ENCODE measurements at regions not wholly inside any gene's neighbourhood (a gene's known extent, or its start where the extent isn't known, plus 50 kb on each side); places are given as distances from the start of the nearest gene placed in this dataset.
"Not testable (repeated sequence)": the region's sequence is repeated elsewhere in the genome, so short reads cannot be mapped to it uniquely, and the experiment has no call there.

GRCh38 chr5:67752357-67752708, 463.2 kb upstream of the PIK3R1 start:
- Histone ChIP-seq H3K4me3 (ENCODE audit: insufficient read depth, low read length, poor library complexity, severe bottlenecking) (no peak overlapping the region), H3K27me3 (ENCODE audit: low read length) (no peaks in the 10 kb centered on the region), H3K27ac (ENCODE audit: low read depth, low read length) (no peak overlapping the region), H3K79me2 (ENCODE audit: insufficient read depth, low read length) (no peaks in the 10 kb centered on the region), H3K36me3 (ENCODE audit: low read length) (no peaks in the 10 kb centered on the region), H3K4me2 (ENCODE audit: low read depth, low read length, poor library complexity, severe bottlenecking) (no peak overlapping the region), H3K9ac (ENCODE audit: low read length) (no peak overlapping the region), H4K20me1 (ENCODE audit: low read depth, low read length) (no peaks in the 10 kb centered on the region), H3K9me3 (ENCODE audit: insufficient read depth, low read length) (no peaks in the 10 kb centered on the region), H3F3A (ENCODE audit: insufficient read depth) (no peaks in the 10 kb centered on the region), H3K9me2 (replicated peaks; ENCODE audit: insufficient read depth, low read length) (no peaks in the 10 kb centered on the region), H2AFZ (ENCODE audit: low read depth, low read length, severe bottlenecking) (no peak overlapping the region)
- TF ChIP-seq, protein P1, sequence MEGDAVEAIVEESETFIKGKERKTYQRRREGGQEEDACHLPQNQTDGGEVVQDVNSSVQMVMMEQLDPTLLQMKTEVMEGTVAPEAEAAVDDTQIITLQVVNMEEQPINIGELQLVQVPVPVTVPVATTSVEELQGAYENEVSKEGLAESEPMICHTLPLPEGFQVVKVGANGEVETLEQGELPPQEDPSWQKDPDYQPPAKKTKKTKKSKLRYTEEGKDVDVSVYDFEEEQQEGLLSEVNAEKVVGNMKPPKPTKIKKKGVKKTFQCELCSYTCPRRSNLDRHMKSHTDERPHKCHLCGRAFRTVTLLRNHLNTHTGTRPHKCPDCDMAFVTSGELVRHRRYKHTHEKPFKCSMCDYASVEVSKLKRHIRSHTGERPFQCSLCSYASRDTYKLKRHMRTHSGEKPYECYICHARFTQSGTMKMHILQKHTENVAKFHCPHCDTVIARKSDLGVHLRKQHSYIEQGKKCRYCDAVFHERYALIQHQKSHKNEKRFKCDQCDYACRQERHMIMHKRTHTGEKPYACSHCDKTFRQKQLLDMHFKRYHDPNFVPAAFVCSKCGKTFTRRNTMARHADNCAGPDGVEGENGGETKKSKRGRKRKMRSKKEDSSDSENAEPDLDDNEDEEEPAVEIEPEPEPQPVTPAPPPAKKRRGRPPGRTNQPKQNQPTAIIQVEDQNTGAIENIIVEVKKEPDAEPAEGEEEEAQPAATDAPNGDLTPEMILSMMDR (IDR thresholded peaks at IDR 0.05; ENCODE audit: insufficient read depth, low read length, poor library complexity, severe bottlenecking): no peak
- TF ChIP-seq EZH2phosphoT487 (conservative IDR thresholded peaks at IDR 0.05; ENCODE audit: low read length): no peak

DNA sequence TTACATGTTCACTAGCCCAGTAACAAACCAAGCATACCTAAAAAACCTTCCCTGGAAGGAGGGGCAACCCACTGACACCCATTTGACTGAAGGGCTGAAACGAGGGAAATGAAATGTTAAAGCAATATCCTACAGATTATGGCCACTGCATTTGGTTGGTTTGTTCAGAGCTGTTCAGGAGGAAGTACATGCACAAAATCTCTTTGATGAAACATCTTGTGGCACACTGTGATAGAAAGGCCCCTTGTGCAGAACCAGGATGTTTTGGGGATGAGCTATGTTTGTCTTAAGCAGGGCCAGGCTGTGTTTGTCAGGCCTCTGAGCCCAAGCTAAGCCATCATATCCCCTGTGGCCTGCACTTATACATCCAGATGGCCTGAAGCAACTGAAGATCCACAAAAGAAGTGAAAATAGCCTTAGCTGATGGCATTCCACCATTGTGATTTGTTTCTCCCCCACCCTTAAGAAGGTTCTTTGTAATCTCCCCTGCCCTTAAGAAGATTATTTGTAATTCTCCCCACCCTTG, 467.3 kb upstream of the PIK3R1 start:
- Histone ChIP-seq H2AFZ (ENCODE audit: low read depth, low read length, severe bottlenecking) (no peak overlapping the region), H3K27ac (ENCODE audit: low read depth, low read length) (no peak overlapping the region), H3K4me3 (ENCODE audit: insufficient read depth, low read length, poor library complexity, severe bottlenecking) (no peak overlapping the region), H3K4me2 (ENCODE audit: low read depth, low read length, poor library complexity, severe bottlenecking) (no peak overlapping the region), H3F3A (ENCODE audit: insufficient read depth) (no peaks in the 10 kb centered on the region), H3K79me2 (ENCODE audit: insufficient read depth, low read length) (no peaks in the 10 kb centered on the region), H3K27me3 (ENCODE audit: low read length) (no peaks in the 10 kb centered on the region), H3K9ac (ENCODE audit: low read length) (no peak overlapping the region), H3K36me3 (ENCODE audit: low read length) (no peaks in the 10 kb centered on the region), H3K9me2 (replicated peaks; ENCODE audit: insufficient read depth, low read length) (no peaks in the 10 kb centered on the region), H3K9me3 (ENCODE audit: insufficient read depth, low read length) (no peaks in the 10 kb centered on the region), H4K20me1 (ENCODE audit: low read depth, low read length) (no peaks in the 10 kb centered on the region)
- TF ChIP-seq, protein P1 (IDR thresholded peaks at IDR 0.05; ENCODE audit: insufficient read depth, low read length, poor library complexity, severe bottlenecking): no peak
- TF ChIP-seq EZH2phosphoT487 (conservative IDR thresholded peaks at IDR 0.05; ENCODE audit: low read length): no peak

DNA sequence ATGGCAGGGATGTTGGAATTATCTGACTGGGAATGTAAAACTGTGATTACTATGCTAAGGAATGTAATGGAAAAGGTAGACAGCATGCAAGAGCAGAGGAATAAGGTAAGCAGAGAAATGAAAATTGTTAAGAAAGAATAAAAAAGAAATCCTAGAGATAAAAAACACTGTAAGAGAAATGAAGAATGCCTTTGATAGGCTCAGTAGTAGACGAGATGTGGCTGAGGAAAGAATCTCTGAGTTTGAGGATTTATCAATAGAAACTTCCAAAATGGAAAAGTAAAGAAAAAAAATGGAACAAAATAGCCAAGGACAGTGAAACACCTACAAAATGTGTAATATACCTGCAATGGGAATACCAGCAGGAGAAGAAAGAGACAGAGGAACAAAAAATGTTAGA, 468.5 kb upstream of the PIK3R1 start:
- no peak overlapping the region for H3K4me3 ChIP-seq (ENCODE audit: insufficient read depth, low read length, poor library complexity, severe bottlenecking)
- H3K9me3 ChIP-seq (ENCODE audit: insufficient read depth, low read length): no peaks in the 10 kb centered on the region
- no peak overlapping the region for H3K9ac ChIP-seq (ENCODE audit: low read length)
- TF ChIP-seq, protein P1 (IDR thresholded peaks at IDR 0.05; ENCODE audit: insufficient read depth, low read length, poor library complexity, severe bottlenecking): no peak
- TF ChIP-seq EZH2phosphoT487 (conservative IDR thresholded peaks at IDR 0.05; ENCODE audit: low read length): no peak
- no peak overlapping the region for H2AFZ ChIP-seq (ENCODE audit: low read depth, low read length, severe bottlenecking)
- H3K9me2 ChIP-seq (replicated peaks; ENCODE audit: insufficient read depth, low read length): no peaks in the 10 kb centered on the region
- no peaks in the 10 kb centered on the region for H3K79me2 ChIP-seq (ENCODE audit: insufficient read depth, low read length)
- H3F3A ChIP-seq (ENCODE audit: insufficient read depth): no peaks in the 10 kb centered on the region
- H3K27ac ChIP-seq (ENCODE audit: low read depth, low read length): no peak overlapping the region
- no peaks in the 10 kb centered on the region for H4K20me1 ChIP-seq (ENCODE audit: low read depth, low read length)
- H3K4me2 ChIP-seq (ENCODE audit: low read depth, low read length, poor library complexity, severe bottlenecking): no peak overlapping the region
- no peaks in the 10 kb centered on the region for H3K27me3 ChIP-seq (ENCODE audit: low read length)
- no peaks in the 10 kb centered on the region for H3K36me3 ChIP-seq (ENCODE audit: low read length)

DNA sequence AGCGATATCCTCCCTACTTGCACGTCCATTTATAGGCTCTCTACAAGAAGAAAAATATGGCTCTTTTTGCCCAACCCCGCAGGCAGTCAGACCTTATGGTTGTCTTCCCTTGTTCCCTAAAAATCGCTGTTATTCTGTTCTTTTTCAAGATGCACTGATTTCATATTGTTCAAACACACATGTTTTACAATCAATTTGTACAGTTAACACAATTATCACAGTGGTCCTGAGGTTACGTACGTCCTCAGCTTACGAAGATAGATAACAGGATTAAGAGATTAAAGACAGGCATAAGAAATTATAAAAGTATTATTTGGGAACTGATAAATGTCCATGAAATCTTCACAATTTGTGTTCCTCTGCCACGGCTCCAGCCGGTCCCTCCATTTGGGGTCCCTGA, 468.9 kb upstream of the PIK3R1 start:
- H3K4me3 ChIP-seq (ENCODE audit: insufficient read depth, low read length, poor library complexity, severe bottlenecking); H3F3A ChIP-seq (ENCODE audit: insufficient read depth); H3K9me2 ChIP-seq (replicated peaks; ENCODE audit: insufficient read depth, low read length); H3K27me3 ChIP-seq (ENCODE audit: low read length); H4K20me1 ChIP-seq (ENCODE audit: low read depth, low read length); H3K36me3 ChIP-seq (ENCODE audit: low read length); H3K9ac ChIP-seq (ENCODE audit: low read length); H3K27ac ChIP-seq (ENCODE audit: low read depth, low read length); H3K4me2 ChIP-seq (ENCODE audit: low read depth, low read length, poor library complexity, severe bottlenecking); H3K9me3 ChIP-seq (ENCODE audit: insufficient read depth, low read length); H3K79me2 ChIP-seq (ENCODE audit: insufficient read depth, low read length); H2AFZ ChIP-seq (ENCODE audit: low read depth, low read length, severe bottlenecking): not testable (repeated sequence)
